ENCODE measurements at regions not wholly inside any gene's neighbourhood (a gene's known extent, or its start where the extent isn't known, plus 50 kb on each side); places are given as distances from the start of the nearest gene placed in this dataset.
"Not testable (repeated sequence)": the region's sequence is repeated elsewhere in the genome, so short reads cannot be mapped to it uniquely, and the experiment has no call there.

DNA sequence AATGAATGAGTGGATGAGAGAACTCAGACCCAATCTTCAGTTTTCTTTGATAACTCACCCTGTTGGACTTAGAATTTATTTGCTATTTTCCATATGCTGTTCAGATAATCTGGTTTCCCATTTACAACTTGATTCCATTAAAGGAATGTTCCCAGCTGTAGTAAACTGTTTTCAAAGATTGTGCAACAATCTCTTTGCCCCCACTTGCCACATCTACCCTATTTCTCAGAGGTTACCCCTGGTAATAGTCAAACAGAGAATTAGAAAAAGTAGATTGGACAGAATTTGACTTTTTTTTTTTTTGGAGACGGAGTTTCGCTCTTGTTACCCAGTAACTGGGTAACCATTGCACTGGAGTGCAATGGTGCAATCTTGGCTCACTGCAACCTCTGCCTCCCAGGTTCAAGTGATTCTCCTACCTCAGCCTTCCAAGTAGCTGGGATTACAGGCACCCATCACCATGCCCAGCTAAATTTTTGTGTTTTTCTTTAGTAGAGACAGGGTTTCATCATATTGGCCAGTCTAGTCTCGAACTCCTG is 93.4 kb upstream of the SIX2 start:
- no peak for DNase-seq (ENCODE audit: low read depth in 1 of 2, low spot score in 1 of 2)
- TF ChIP-seq, protein P1, sequence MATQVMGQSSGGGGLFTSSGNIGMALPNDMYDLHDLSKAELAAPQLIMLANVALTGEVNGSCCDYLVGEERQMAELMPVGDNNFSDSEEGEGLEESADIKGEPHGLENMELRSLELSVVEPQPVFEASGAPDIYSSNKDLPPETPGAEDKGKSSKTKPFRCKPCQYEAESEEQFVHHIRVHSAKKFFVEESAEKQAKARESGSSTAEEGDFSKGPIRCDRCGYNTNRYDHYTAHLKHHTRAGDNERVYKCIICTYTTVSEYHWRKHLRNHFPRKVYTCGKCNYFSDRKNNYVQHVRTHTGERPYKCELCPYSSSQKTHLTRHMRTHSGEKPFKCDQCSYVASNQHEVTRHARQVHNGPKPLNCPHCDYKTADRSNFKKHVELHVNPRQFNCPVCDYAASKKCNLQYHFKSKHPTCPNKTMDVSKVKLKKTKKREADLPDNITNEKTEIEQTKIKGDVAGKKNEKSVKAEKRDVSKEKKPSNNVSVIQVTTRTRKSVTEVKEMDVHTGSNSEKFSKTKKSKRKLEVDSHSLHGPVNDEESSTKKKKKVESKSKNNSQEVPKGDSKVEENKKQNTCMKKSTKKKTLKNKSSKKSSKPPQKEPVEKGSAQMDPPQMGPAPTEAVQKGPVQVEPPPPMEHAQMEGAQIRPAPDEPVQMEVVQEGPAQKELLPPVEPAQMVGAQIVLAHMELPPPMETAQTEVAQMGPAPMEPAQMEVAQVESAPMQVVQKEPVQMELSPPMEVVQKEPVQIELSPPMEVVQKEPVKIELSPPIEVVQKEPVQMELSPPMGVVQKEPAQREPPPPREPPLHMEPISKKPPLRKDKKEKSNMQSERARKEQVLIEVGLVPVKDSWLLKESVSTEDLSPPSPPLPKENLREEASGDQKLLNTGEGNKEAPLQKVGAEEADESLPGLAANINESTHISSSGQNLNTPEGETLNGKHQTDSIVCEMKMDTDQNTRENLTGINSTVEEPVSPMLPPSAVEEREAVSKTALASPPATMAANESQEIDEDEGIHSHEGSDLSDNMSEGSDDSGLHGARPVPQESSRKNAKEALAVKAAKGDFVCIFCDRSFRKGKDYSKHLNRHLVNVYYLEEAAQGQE (IDR thresholded peaks at IDR 0.05; ENCODE audit: insufficient replicate concordance, low read depth) = no peak
- TF ChIP-seq POLR2AphosphoS5 (IDR thresholded peaks at IDR 0.05; ENCODE audit: low read depth) (no peak), SPI1 (IDR thresholded peaks at IDR 0.05; ENCODE audit: borderline replicate concordance, low read depth) (no peak), GABPA (IDR thresholded peaks at IDR 0.05; ENCODE audit: low read depth) (no peak)
- TF ChIP-seq, protein P2, sequence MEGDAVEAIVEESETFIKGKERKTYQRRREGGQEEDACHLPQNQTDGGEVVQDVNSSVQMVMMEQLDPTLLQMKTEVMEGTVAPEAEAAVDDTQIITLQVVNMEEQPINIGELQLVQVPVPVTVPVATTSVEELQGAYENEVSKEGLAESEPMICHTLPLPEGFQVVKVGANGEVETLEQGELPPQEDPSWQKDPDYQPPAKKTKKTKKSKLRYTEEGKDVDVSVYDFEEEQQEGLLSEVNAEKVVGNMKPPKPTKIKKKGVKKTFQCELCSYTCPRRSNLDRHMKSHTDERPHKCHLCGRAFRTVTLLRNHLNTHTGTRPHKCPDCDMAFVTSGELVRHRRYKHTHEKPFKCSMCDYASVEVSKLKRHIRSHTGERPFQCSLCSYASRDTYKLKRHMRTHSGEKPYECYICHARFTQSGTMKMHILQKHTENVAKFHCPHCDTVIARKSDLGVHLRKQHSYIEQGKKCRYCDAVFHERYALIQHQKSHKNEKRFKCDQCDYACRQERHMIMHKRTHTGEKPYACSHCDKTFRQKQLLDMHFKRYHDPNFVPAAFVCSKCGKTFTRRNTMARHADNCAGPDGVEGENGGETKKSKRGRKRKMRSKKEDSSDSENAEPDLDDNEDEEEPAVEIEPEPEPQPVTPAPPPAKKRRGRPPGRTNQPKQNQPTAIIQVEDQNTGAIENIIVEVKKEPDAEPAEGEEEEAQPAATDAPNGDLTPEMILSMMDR (IDR thresholded peaks at IDR 0.05; ENCODE audit: insufficient read depth, low read length) = no peak
- no peak overlapping the region for H3K27ac ChIP-seq (replicated peaks)
- H3K27me3 ChIP-seq (ENCODE audit: insufficient read depth, poor library complexity, severe bottlenecking) = no peaks in the 10 kb centered on the region
- H3K4me3 ChIP-seq (replicated peaks; ENCODE audit: insufficient read depth, low read length) = no peak overlapping the region

DNA sequence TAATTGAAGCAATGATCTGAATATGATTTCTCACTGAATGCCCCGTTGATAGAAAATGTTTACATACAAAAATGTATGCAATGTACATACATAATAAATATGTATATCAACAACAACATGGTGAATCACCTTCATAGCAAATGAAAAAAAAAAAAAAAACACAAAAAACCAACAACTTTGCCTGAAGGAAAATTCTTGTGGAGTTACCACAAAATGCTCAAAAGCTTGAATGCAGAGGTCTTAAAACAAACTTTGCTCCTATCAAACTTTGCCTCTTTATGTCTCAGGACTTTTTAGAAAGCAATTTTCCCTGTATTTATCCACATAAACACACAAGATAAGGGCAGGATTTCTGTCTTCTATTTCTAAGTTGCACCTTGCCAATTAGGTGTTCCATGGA is 92.9 kb upstream of the SIX2 start:
- Histone ChIP-seq H3K4me3 (replicated peaks; ENCODE audit: insufficient read depth, low read length) (no peak overlapping the region), H3K27ac (replicated peaks) (no peak overlapping the region), H3K27me3 (ENCODE audit: insufficient read depth, poor library complexity, severe bottlenecking) (no peaks in the 10 kb centered on the region)
- no peak for DNase-seq (ENCODE audit: low read depth in 1 of 2, low spot score in 1 of 2)
- TF ChIP-seq, protein P2 (IDR thresholded peaks at IDR 0.05; ENCODE audit: insufficient read depth, low read length) = no peak
- no peak for TF ChIP-seq SPI1 (IDR thresholded peaks at IDR 0.05; ENCODE audit: borderline replicate concordance, low read depth)
- TF ChIP-seq, protein P1 (IDR thresholded peaks at IDR 0.05; ENCODE audit: insufficient replicate concordance, low read depth) = no peak
- TF ChIP-seq POLR2AphosphoS5 (IDR thresholded peaks at IDR 0.05; ENCODE audit: low read depth) = no peak
- TF ChIP-seq GABPA (IDR thresholded peaks at IDR 0.05; ENCODE audit: low read depth) = no peak

DNA sequence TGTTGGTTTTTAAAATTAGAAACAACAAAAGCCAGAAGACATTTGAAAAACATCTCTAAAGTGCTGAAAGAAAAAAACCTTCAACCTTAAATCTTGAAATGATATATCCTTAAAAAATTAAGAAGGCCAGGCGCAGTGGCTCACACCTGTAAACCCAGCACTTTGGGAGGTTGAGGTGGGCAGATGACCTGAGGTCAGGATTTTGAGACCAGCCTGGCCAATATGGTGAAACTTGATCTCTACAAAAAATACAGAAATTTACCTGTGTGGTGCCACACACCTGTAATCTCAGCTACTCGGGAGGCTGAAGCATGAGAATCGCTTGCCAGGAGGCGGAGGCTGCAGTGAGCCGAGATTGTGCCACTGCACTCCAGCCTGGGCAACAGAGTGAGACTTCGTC is 87.7 kb upstream of the SIX2 start:
- Histone ChIP-seq H3K27me3 (ENCODE audit: insufficient read depth, poor library complexity, severe bottlenecking) (no peaks in the 10 kb centered on the region), H3K4me3 (replicated peaks; ENCODE audit: insufficient read depth, low read length) (no peak overlapping the region), H3K27ac (replicated peaks) (no peak overlapping the region)
- no peak for DNase-seq (ENCODE audit: low read depth in 1 of 2, low spot score in 1 of 2)
- TF ChIP-seq POLR2AphosphoS5 (IDR thresholded peaks at IDR 0.05; ENCODE audit: low read depth) = no peak
- no peak for TF ChIP-seq GABPA (IDR thresholded peaks at IDR 0.05; ENCODE audit: low read depth)
- TF ChIP-seq SPI1 (IDR thresholded peaks at IDR 0.05; ENCODE audit: borderline replicate concordance, low read depth) = no peak
- TF ChIP-seq, protein P2 (IDR thresholded peaks at IDR 0.05; ENCODE audit: insufficient read depth, low read length) = no peak
- TF ChIP-seq, protein P1 (IDR thresholded peaks at IDR 0.05; ENCODE audit: insufficient replicate concordance, low read depth) = no peak

DNA sequence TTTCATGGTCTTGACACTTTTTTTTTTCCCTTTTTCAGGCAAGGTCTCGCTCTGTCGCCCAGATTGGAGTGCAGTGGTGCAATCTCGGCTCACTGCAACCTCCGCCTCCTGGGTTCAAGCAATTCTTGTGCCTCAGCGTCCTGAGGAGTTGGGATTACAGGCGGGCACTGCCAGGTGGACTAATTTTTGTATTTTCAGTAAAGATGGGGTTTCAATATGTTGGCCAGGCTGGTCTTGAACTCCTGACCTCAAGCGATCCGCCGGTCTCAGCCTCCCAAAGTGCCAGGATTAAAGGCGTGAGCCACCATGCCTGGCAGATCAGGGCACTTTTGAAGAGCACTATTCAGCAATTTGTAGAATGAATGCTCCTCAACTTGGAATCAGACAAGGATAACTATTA is 86.8 kb upstream of the SIX2 start:
- H3K27me3 ChIP-seq (ENCODE audit: insufficient read depth, poor library complexity, severe bottlenecking); H3K27ac ChIP-seq (replicated peaks); H3K4me3 ChIP-seq (replicated peaks; ENCODE audit: insufficient read depth, low read length); DNase-seq (ENCODE audit: low read depth in 1 of 2, low spot score in 1 of 2): not testable (repeated sequence)
